ENCODE measurements at regions not wholly inside any gene's neighbourhood (a gene's known extent, or its start where the extent isn't known, plus 50 kb on each side); places are given as distances from the start of the nearest gene placed in this dataset.

GRCh38 chr11:112759418-112759817 lies 201.8 kb upstream of the NCAM1 start:
- H3K36me3 ChIP-seq (replicated peaks; ENCODE audit: low read depth, low read length) = no peaks in the 10 kb centered on the region
- H3K27me3 ChIP-seq (ENCODE audit: low read depth, low read length) = no peaks in the 10 kb centered on the region
- no peaks in the 10 kb centered on the region for H3K79me2 ChIP-seq (ENCODE audit: low read length)
- H3K4me2 ChIP-seq (ENCODE audit: low read length) = no peak overlapping the region
- H3K9ac ChIP-seq (ENCODE audit: low read length) = no peak overlapping the region
- no peaks in the 10 kb centered on the region for H3K9me3 ChIP-seq (ENCODE audit: insufficient read depth, low read length)
- no peak overlapping the region for H3K27ac ChIP-seq (ENCODE audit: low read length)
- H2AFZ ChIP-seq (ENCODE audit: low read depth, low read length) = no peak overlapping the region
- TF ChIP-seq CTCF (IDR thresholded peaks at IDR 0.05; ENCODE audit: low read depth, low read length) (no peak), EZH2phosphoT487 (IDR thresholded peaks at IDR 0.05; ENCODE audit: low read depth) (no peak)
- H4K20me1 ChIP-seq (ENCODE audit: insufficient read depth, low read length) = no peaks in the 10 kb centered on the region
- H3K4me3 ChIP-seq (ENCODE audit: low read length) = no peak overlapping the region
- no peaks in the 10 kb centered on the region for H3K4me1 ChIP-seq (ENCODE audit: low read length)

GRCh38 chr11:112760396-112761059 lies 200.7 kb upstream of the NCAM1 start:
- Histone ChIP-seq H3K27ac (ENCODE audit: low read length) (no peak overlapping the region), H3K36me3 (replicated peaks; ENCODE audit: low read depth, low read length) (no peaks in the 10 kb centered on the region), H4K20me1 (ENCODE audit: insufficient read depth, low read length) (no peaks in the 10 kb centered on the region), H3K27me3 (ENCODE audit: low read depth, low read length) (no peaks in the 10 kb centered on the region), H3K9ac (ENCODE audit: low read length) (no peak overlapping the region), H3K4me1 (ENCODE audit: low read length) (no peaks in the 10 kb centered on the region), H3K9me3 (ENCODE audit: insufficient read depth, low read length) (no peaks in the 10 kb centered on the region), H3K79me2 (ENCODE audit: low read length) (no peaks in the 10 kb centered on the region), H3K4me3 (ENCODE audit: low read length) (no peak overlapping the region), H2AFZ (ENCODE audit: low read depth, low read length) (no peak overlapping the region), H3K4me2 (ENCODE audit: low read length) (no peak overlapping the region)
- TF ChIP-seq EZH2phosphoT487 (IDR thresholded peaks at IDR 0.05; ENCODE audit: low read depth) (no peak), CTCF (IDR thresholded peaks at IDR 0.05; ENCODE audit: low read depth, low read length) (no peak)

GRCh38 chr11:112761911-112762706 lies 199.1 kb upstream of the NCAM1 start:
- H3K4me1 ChIP-seq (ENCODE audit: low read length) = no peaks in the 10 kb centered on the region
- H3K79me2 ChIP-seq (ENCODE audit: low read length) = no peaks in the 10 kb centered on the region
- no peak for TF ChIP-seq EZH2phosphoT487 (IDR thresholded peaks at IDR 0.05; ENCODE audit: low read depth)
- no peak for TF ChIP-seq CTCF (IDR thresholded peaks at IDR 0.05; ENCODE audit: low read depth, low read length)

GRCh38 chr11:112762707-112763090 lies 198.5 kb upstream of the NCAM1 start:
- TF ChIP-seq CTCF (IDR thresholded peaks at IDR 0.05; ENCODE audit: low read depth, low read length) (no peak), EZH2phosphoT487 (IDR thresholded peaks at IDR 0.05; ENCODE audit: low read depth) (no peak)
- Histone ChIP-seq H3K9ac (ENCODE audit: low read length) (no peak overlapping the region), H3K79me2 (ENCODE audit: low read length) (no peaks in the 10 kb centered on the region), H3K27ac (ENCODE audit: low read length) (no peak overlapping the region), H3K27me3 (ENCODE audit: low read depth, low read length) (no peaks in the 10 kb centered on the region), H4K20me1 (ENCODE audit: insufficient read depth, low read length) (no peaks in the 10 kb centered on the region), H3K36me3 (replicated peaks; ENCODE audit: low read depth, low read length) (no peaks in the 10 kb centered on the region), H3K4me3 (ENCODE audit: low read length) (no peak overlapping the region), H3K4me1 (ENCODE audit: low read length) (no peaks in the 10 kb centered on the region), H3K9me3 (ENCODE audit: insufficient read depth, low read length) (no peaks in the 10 kb centered on the region), H3K4me2 (ENCODE audit: low read length) (no peak overlapping the region), H2AFZ (ENCODE audit: low read depth, low read length) (no peak overlapping the region)

More at GRCh38 chr11:112761911-112762706, 199.1 kb upstream of the NCAM1 start:
- Histone ChIP-seq H3K9me3 (ENCODE audit: insufficient read depth, low read length) (no peaks in the 10 kb centered on the region), H2AFZ (ENCODE audit: low read depth, low read length) (no peak overlapping the region), H3K27ac (ENCODE audit: low read length) (no peak overlapping the region), H3K27me3 (ENCODE audit: low read depth, low read length) (no peaks in the 10 kb centered on the region), H3K36me3 (replicated peaks; ENCODE audit: low read depth, low read length) (no peaks in the 10 kb centered on the region), H3K4me3 (ENCODE audit: low read length) (no peak overlapping the region), H3K4me2 (ENCODE audit: low read length) (no peak overlapping the region), H3K9ac (ENCODE audit: low read length) (no peak overlapping the region), H4K20me1 (ENCODE audit: insufficient read depth, low read length) (no peaks in the 10 kb centered on the region)

Measured in OCI-LY3 (cell line).